Activated CD8-positive, alpha-beta T cell treated with anti-CD3 and anti-CD28 coated beads, Interleukin-2, amount 10 ng/mL, durations not matched to agents 7 days and 5 days (primary cell): ENCODE measurements at regions not wholly inside any gene's neighbourhood (a gene's known extent, or its start where the extent isn't known, plus 50 kb on each side); places are given as distances from the start of the nearest gene placed in this dataset.

Experiments
- ATAC-seq: fragments of 150-1000 bp; cut with Tn5 transposase; one replicate; pipeline ENCODE4 v1.10.0; 2021; ENCODE audit warnings: moderate library complexity
- CTCF ChIA-PET: fragments of 350-600 bp; sonication (Branson Sonifier 250); formaldehyde crosslinking; loops from one replicate; lab custom pipeline; 2021; ENCODE audit warnings: antibody characterized with exemption; lab: Charles Lee
- POLR2A ChIA-PET: fragments of 350-600 bp; sonication (Branson Sonifier 250); formaldehyde crosslinking; loops from one replicate; lab custom pipeline; 2021; ENCODE audit warnings: antibody characterized with exemption; lab: Charles Lee
- DNase-seq: peaks from one replicate; pipeline ENCODE4 v3.0.0-alpha.2; 2020
- H3K27ac Mint-ChIP-seq: one replicate; pipeline ENCODE4 v1.8.0; 2021; ENCODE audit warnings: mild to moderate bottlenecking, mixed read lengths
- H3K27me3 Mint-ChIP-seq: one replicate; pipeline ENCODE4 v1.8.0; 2021; ENCODE audit warnings: low read depth, mixed read lengths
- H3K36me3 Mint-ChIP-seq: one replicate; pipeline ENCODE4 v1.8.0; 2021; ENCODE audit warnings: low read depth, mixed read lengths
- H3K4me1 Mint-ChIP-seq: one replicate; pipeline ENCODE4 v1.8.0; 2021; ENCODE audit warnings: low read depth, mixed read lengths
- H3K4me3 Mint-ChIP-seq: one replicate; pipeline ENCODE4 v1.8.0; 2021; ENCODE audit warnings: mild to moderate bottlenecking, mixed read lengths
- H3K9me3 Mint-ChIP-seq: one replicate; pipeline ENCODE4 v1.8.0; 2022; ENCODE audit warnings: mixed read lengths; ENCODE audit not compliant: insufficient read depth

DNA sequence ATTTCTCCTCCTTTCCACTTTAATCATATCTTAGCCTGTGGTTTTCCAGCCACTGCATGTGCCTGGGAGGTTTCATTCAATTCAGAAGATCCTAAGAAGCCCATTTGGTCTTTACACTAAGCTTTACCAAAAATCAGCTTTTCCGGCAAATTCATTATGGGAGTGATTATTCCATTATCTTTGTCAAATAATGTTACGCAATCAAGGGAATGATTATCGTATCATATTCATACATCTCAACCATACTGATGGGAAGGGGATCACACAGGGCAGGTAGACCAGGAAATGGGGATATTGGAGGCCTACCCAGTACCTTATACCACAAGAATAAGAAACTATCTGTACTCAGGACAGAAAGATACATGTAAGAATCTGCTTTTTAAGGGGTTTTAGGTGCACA, 440.5 kb downstream of the GPATCH2 start:
- Mint-ChIP-seq H3K4me3 (no peak overlapping the region), H3K27me3 (no peaks in the 10 kb centered on the region), H3K9me3 (no peaks in the 10 kb centered on the region), H3K36me3 (no peaks in the 10 kb centered on the region), H3K4me1 (no peaks in the 10 kb centered on the region), H3K27ac (no peak overlapping the region)
- ATAC-seq: no peak
- POLR2A ChIA-PET: interaction anchor here (0.6 kb wide), 1 partner anchor 15 kb away, joined by 5 read pairs; no protein-coding TSS in a partner anchor
- CTCF ChIA-PET: no interaction called here
- no peak for DNase-seq

DNA sequence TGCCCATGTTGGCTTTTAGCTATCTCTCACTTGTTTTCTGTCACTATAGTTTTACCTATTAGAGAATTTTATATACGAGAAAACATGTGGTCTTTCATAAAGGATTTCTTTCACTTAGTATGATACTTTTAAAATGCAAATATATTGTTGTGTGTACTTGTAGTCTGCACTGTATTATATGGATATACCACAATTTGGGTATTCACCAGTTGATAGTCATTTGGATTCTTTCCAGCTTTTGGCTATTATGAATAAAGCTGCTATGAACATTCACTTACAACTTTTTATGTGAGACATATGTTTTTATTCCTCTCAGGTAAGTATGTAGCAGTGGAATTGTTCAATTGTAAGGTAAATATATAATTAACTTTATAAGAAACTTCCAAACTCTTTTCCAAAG, 441.5 kb downstream of the GPATCH2 start:
- DNase-seq (no peak), ATAC-seq (no peak)
- ChIA-PET CTCF (no interaction called here), POLR2A (no interaction called here)
- Mint-ChIP-seq H3K36me3 (no peaks in the 10 kb centered on the region), H3K4me3 (no peak overlapping the region), H3K27me3 (no peaks in the 10 kb centered on the region), H3K9me3 (no peaks in the 10 kb centered on the region), H3K4me1 (no peaks in the 10 kb centered on the region), H3K27ac (no peak overlapping the region)

DNA sequence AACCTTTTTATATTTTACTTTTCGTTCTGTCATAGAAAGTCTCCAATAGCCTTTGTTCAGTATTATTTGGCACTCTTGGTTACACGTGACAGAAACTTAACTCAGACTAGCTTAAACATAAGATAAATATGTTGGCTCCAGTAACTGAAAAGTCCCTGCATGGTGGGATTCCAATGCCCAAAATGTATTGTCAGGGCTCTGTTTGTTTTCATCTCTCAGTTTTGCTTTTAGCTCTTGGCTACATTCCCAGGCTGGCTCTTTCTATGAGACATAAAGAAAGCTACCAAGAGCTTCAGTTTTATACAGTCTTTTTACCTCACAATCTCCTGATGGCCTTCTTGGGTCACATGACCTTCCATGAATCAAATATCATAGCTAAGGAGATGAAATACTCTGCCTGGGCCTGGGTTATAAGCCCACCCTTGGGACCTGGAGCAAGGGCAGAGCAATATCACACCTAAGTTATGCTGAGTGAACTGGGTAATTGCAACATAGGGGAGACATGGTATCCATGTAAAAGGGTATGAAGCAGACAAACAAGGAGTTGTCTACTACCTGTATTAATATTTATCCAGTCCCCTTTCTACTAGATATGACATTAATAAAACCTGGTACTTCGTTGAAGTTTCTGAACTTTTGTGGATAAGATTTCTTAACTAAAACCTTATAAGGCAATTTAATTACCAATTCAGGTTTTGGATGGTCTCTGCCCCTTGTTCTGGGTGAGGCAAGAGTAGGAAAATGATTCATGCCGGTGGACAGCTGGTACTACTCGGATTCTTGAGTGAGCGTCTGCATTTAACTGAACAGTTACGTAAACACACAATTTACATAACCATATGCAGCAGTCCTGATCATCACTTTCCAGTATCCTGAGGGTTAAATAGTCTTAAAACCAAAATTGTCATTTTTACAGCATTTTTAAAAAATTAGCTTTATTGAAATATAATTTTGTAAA, 442.3 kb downstream of the GPATCH2 start:
- DNase-seq (no peak), ATAC-seq (no peak)
- no peaks in the 10 kb centered on the region for H3K36me3 Mint-ChIP-seq
- no peaks in the 10 kb centered on the region for H3K4me1 Mint-ChIP-seq
- no peaks in the 10 kb centered on the region for H3K27me3 Mint-ChIP-seq
- ChIA-PET POLR2A (no interaction called here), CTCF (no interaction called here)
- H3K27ac Mint-ChIP-seq: no peak overlapping the region
- H3K9me3 Mint-ChIP-seq: no peaks in the 10 kb centered on the region
- no peak overlapping the region for H3K4me3 Mint-ChIP-seq

DNA sequence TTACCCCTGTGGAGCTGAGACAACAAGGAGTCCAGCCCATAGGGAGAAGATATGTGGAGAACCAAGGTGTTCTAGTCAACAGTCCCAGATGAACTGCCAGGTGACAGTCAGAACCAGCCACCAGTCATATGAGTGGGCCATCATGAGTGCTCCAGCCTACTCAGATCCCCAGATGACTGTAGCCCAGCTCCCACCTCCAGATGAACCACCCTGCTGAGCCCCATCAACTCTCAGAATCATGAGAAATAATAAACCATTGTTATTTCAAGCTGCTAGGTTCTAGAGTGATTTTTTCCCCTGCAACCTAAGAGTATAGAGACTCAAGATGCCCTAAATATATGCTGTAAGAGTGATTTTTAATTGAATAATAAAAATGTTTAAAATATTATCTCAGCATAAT, 444.2 kb downstream of the GPATCH2 start:
- POLR2A ChIA-PET: no interaction called here
- no peaks in the 10 kb centered on the region for H3K9me3 Mint-ChIP-seq

DNA sequence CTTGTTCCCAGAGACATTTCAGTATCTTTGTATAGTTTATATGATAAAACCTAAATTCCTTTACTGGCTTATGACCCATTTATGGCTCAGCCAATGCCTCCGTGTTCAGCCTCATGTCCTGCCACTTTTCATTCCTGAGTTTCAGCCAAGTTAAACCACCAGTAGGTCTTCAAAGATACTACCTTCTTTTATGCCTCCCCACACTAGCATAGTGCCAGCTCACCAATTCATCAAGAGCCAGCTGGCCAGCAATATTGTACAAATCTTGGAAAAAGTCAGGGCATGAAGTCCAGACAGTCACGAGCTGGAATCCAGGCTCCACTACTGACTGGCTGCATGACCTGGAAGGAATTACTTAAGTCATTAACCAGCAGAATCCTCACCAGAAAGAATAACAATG, 446.0 kb downstream of the GPATCH2 start:
- CTCF ChIA-PET: no interaction called here
- no peaks in the 10 kb centered on the region for H3K36me3 Mint-ChIP-seq
- H3K4me1 Mint-ChIP-seq: no peaks in the 10 kb centered on the region
- no peaks in the 10 kb centered on the region for H3K27me3 Mint-ChIP-seq
- H3K27ac Mint-ChIP-seq: no peak overlapping the region
- ATAC-seq: no peak
- H3K4me3 Mint-ChIP-seq: no peak overlapping the region
- no peak for DNase-seq
- POLR2A ChIA-PET: no interaction called here
- no peaks in the 10 kb centered on the region for H3K9me3 Mint-ChIP-seq

More for the DNA sequence above, 444.2 kb downstream of the GPATCH2 start:
- no peak overlapping the region for H3K27ac Mint-ChIP-seq
- no peaks in the 10 kb centered on the region for H3K27me3 Mint-ChIP-seq
- ATAC-seq: no peak
- CTCF ChIA-PET: no interaction called here
- no peaks in the 10 kb centered on the region for H3K36me3 Mint-ChIP-seq
- DNase-seq: no peak
- H3K4me1 Mint-ChIP-seq: no peaks in the 10 kb centered on the region
- no peak overlapping the region for H3K4me3 Mint-ChIP-seq

DNA sequence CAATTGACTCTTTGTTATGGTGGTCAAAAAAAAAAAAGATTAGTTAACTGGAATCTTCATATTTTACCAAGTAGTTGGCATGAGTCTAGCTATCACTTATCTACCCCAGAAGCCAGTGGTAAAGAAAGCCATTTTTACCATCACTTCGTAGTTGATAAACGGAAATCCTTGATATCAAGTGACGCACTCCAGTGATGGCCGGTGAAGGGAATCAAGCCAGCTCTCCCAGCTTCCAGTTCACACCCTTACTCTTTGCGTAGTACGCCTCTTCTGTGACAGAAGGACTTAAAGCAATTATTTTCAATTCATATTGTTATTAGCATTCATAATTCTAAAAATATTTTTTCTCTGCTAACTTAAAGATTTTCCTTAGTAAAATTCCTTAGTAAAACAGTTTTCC, 447.9 kb downstream of the GPATCH2 start:
- H3K27me3 Mint-ChIP-seq: no peaks in the 10 kb centered on the region
- no peak overlapping the region for H3K27ac Mint-ChIP-seq
- ATAC-seq (no peak), DNase-seq (no peak)
- CTCF ChIA-PET: no interaction called here
- no peaks in the 10 kb centered on the region for H3K9me3 Mint-ChIP-seq
- H3K36me3 Mint-ChIP-seq: no peaks in the 10 kb centered on the region
- no peak overlapping the region for H3K4me3 Mint-ChIP-seq
- POLR2A ChIA-PET: interaction anchor here (0.7 kb wide), 1 partner anchor 173 kb away, joined by 3 read pairs; no protein-coding TSS in a partner anchor
- no peaks in the 10 kb centered on the region for H3K4me1 Mint-ChIP-seq

DNA sequence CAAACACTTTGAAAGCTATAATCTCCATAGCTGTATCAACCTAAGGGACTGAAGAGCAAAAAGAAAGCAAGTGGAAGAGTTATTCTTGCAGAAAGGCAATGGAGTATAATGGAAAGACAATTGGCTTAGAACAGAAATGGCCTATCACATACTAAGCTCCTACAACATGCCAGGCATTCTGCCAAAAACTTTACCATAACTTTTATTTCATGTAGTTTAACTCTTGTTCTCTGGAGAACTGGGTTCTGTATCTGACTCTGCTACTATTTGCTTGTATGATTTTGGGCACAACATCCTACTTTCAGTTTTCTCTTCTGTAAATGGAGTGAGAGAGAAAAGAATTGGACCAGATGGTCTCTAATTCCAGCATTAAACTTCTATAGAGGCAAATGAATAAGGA, 449.1 kb downstream of the GPATCH2 start:
- Mint-ChIP-seq H3K36me3 (no peaks in the 10 kb centered on the region), H3K27me3 (no peaks in the 10 kb centered on the region), H3K27ac (no peak overlapping the region), H3K4me1 (no peaks in the 10 kb centered on the region), H3K9me3 (no peaks in the 10 kb centered on the region), H3K4me3 (no peak overlapping the region)
- ChIA-PET POLR2A (no interaction called here), CTCF (no interaction called here)
- ATAC-seq: no peak
- no peak for DNase-seq

DNA sequence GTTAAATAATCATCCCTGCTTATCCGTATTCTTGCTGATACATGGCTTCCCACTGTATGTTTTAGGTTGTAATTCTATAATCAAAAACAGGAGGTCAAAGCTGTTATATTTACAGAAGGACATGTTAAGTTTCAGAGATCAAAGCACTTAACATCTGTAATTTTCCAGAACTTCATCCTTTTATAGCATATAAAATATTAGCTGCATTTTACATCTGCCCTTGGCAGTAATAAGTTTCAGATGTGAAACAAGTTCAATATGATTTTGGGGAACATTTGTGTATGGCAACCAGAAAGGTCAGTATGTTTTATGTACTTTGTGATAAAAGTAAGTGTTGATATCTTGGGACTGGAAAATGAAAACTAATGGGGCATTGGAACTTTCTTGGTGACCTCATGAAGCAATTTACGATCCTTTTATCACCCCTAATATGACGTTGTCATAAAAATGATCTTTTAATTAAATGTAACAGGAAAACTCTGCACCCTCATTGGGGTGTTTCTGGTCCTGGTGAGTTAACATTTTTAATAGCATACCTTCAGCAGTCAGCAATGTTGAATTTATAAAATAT, 449.6 kb downstream of the GPATCH2 start:
- H3K4me1 Mint-ChIP-seq: no peaks in the 10 kb centered on the region
- ChIA-PET CTCF (no interaction called here), POLR2A (no interaction called here)
- no peak overlapping the region for H3K4me3 Mint-ChIP-seq
- DNase-seq (no peak), ATAC-seq (no peak)
- no peaks in the 10 kb centered on the region for H3K27me3 Mint-ChIP-seq
- H3K27ac Mint-ChIP-seq: no peak overlapping the region
- H3K36me3 Mint-ChIP-seq: no peaks in the 10 kb centered on the region
- H3K9me3 Mint-ChIP-seq: no peaks in the 10 kb centered on the region

DNA sequence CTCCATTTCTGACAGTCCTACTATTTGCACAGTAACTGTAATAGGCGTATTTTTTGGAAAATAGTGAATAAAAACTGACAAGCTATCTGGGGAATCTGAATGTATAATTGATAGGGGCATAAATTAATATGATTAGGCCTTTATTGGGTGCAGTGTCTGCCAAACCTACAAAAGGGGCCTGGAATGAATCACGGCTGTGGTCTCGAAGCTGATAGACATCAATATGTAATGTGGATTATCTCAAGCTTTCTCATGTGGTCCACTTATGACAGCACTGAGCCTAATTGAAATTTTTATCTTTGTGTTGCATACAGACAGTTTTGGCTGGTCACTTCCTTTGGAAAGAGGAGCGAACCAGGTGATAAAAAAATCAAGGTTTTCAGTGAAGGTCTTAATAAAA, 450.4 kb downstream of the GPATCH2 start:
- POLR2A ChIA-PET: no interaction called here
- Mint-ChIP-seq H3K4me1 (no peaks in the 10 kb centered on the region), H3K9me3 (no peaks in the 10 kb centered on the region), H3K4me3 (no peak overlapping the region), H3K36me3 (no peaks in the 10 kb centered on the region), H3K27ac (no peak overlapping the region), H3K27me3 (no peaks in the 10 kb centered on the region)
- CTCF ChIA-PET: no interaction called here
- DNase-seq (no peak), ATAC-seq (no peak)

DNA sequence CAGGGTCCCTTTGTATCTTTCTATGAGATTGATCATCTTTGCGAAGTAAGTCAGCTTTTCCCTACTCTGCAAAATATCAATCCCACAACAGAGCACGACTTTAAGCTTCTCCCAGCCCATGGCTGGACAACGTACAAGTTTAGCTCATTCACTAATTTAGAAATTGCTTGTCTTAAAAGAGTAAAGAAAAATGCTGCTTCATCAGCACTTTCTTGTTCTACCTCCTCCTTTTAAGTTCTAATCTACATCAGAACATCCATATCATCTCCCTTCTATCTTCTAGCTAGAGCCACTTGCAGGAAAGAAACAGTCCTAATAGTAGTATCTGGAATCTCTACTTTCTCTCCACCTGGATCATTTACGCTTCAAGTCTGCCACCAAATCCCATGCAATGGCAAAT, 441.2 kb upstream of the ESRRG start:
- no peak for DNase-seq
- H3K27ac Mint-ChIP-seq: no peak overlapping the region
- H3K36me3 Mint-ChIP-seq: no peaks in the 10 kb centered on the region
- H3K27me3 Mint-ChIP-seq: no peaks in the 10 kb centered on the region
- no peaks in the 10 kb centered on the region for H3K4me1 Mint-ChIP-seq
- H3K4me3 Mint-ChIP-seq: no peak overlapping the region
- ChIA-PET CTCF (no interaction called here), POLR2A (no interaction called here)
- H3K9me3 Mint-ChIP-seq: no peaks in the 10 kb centered on the region
- ATAC-seq: no peak

DNA sequence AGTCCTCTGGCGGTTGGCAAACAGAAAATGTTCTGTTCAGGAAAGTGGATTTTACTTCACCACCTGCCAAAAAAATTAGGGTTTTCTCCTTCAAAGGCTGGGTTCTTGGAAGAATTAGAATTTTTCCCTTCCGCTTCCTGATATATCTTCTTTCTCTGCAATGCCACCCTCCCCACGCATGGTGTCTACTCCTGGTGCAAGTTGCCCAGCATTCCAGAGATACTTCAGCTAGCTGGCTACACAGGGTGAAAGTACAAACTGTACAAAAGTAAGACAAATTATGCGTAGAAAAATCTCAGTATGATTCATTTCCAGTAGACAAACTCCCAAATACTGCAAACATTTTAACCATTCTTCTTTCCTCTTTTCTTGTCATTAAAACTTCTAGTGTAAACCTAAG, 430.1 kb upstream of the ESRRG start:
- Mint-ChIP-seq H3K27me3 (no peaks in the 10 kb centered on the region), H3K27ac (no peak overlapping the region), H3K4me3 (no peak overlapping the region), H3K9me3 (no peaks in the 10 kb centered on the region), H3K4me1 (no peaks in the 10 kb centered on the region), H3K36me3 (no peaks in the 10 kb centered on the region)
- ChIA-PET CTCF (no interaction called here), POLR2A (no interaction called here)
- DNase-seq: no peak
- ATAC-seq: no peak

DNA sequence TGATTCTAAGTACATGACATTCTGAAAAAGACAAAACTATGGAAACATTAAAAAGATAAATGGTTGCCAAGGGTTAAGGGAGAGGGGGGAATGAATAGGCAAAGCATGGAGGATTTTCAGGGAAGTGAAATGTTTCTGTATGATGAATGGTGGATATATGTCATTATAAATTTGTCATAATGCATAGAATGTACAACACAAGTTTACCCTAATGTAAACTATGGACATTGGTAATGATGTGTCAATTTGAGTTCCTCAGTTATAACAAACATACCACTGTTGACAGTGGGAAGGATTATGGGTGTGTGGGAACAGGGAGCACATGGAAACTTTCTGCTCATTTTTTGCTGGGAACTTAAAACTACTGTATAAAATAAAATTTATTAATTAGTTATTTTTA, 427.1 kb upstream of the ESRRG start:
- Mint-ChIP-seq H3K36me3 (no peaks in the 10 kb centered on the region), H3K4me3 (no peak overlapping the region), H3K9me3 (no peaks in the 10 kb centered on the region), H3K27me3 (no peaks in the 10 kb centered on the region), H3K27ac (no peak overlapping the region), H3K4me1 (no peaks in the 10 kb centered on the region)
- ChIA-PET POLR2A (no interaction called here), CTCF (no interaction called here)
- DNase-seq (no peak), ATAC-seq (no peak)
